Activated CD8-positive, alpha-beta memory T cell treated with anti-CD3 and anti-CD28 coated beads for 24 hours (primary cell): ENCODE measurements at regions not wholly inside any gene's neighbourhood (a gene's known extent, or its start where the extent isn't known, plus 50 kb on each side); places are given as distances from the start of the nearest gene placed in this dataset.

ENCODE experiments used
- DNase-seq: peaks from one replicate; pipeline ENCODE4 v3.0.0-alpha.2; 2020

- no peak for DNase-seq
These were observed 277.8 kb downstream of the MN1 start for GRCh38 chr22:27523711-27524110.

- DNase-seq = no peak
These were observed 275.8 kb downstream of the MN1 start for GRCh38 chr22:27525711-27526110.

- DNase-seq = no peak
These were observed 274.7 kb downstream of the MN1 start for GRCh38 chr22:27526901-27527300.

- no peak for DNase-seq
These were observed 269.6 kb downstream of the MN1 start for GRCh38 chr22:27531782-27532530.

- DNase-seq = no peak
These were observed 268.3 kb downstream of the MN1 start for GRCh38 chr22:27533105-27533745.

GRCh38 chr22:27534720-27535125 is 266.8 kb downstream of the MN1 start:
- no peak for DNase-seq

GRCh38 chr22:27535452-27535851 is 266.1 kb downstream of the MN1 start:
- no peak for DNase-seq

GRCh38 chr22:27537501-27537900 is 264.1 kb downstream of the MN1 start:
- DNase-seq = no peak

GRCh38 chr22:27538666-27539065 is 262.9 kb downstream of the MN1 start:
- no peak for DNase-seq

GRCh38 chr22:27540247-27540646 is 261.3 kb downstream of the MN1 start:
- DNase-seq = no peak

- no peak for DNase-seq
These were observed 260.7 kb downstream of the MN1 start for GRCh38 chr22:27540656-27541396.

GRCh38 chr22:27541836-27542235 is 259.7 kb downstream of the MN1 start:
- DNase-seq = no peak

GRCh38 chr22:27542602-27543001 is 259.0 kb downstream of the MN1 start:
- DNase-seq = no peak

- no peak for DNase-seq
These were observed 258.1 kb downstream of the MN1 start for GRCh38 chr22:27543460-27543859.

GRCh38 chr22:27545085-27545484 is 256.5 kb downstream of the MN1 start:
- no peak for DNase-seq

GRCh38 chr22:27546157-27546935 is 255.2 kb downstream of the MN1 start:
- no peak for DNase-seq

- no peak for DNase-seq
These were observed 250.2 kb downstream of the MN1 start for GRCh38 chr22:27551402-27551801.

GRCh38 chr22:27552176-27552575 is 249.4 kb downstream of the MN1 start:
- no peak for DNase-seq

- no peak for DNase-seq
These were observed 248.7 kb downstream of the MN1 start for GRCh38 chr22:27552863-27553262.

- no peak for DNase-seq
These were observed 247.3 kb downstream of the MN1 start for GRCh38 chr22:27554106-27554811.

- no peak for DNase-seq
These were observed 246.6 kb downstream of the MN1 start for GRCh38 chr22:27554841-27555456.

GRCh38 chr22:27556371-27556770 is 245.2 kb downstream of the MN1 start:
- no peak for DNase-seq
